HG03159 (cell line): ENCODE measurements at regions not wholly inside any gene's neighbourhood (a gene's known extent, or its start where the extent isn't known, plus 50 kb on each side); places are given as distances from the start of the nearest gene placed in this dataset.

Experiments
- ATAC-seq: cut with Tn5 transposase; IDR thresholded peaks from one replicate; pipeline ENCODE4 v1.9.1; 2021; ENCODE audit warnings: mild to moderate bottlenecking, moderate library complexity; ENCODE audit not compliant: unreplicated experiment

GRCh38 chr9:115169003-115169402, 51.0 kb upstream of the TNC start:
- no peak for ATAC-seq

- ATAC-seq: no peak
Observed at GRCh38 chr9:115170358-115171073, 52.6 kb upstream of the TNC start.

- ATAC-seq: no peak
Observed at GRCh38 chr9:115171921-115172388, 54.0 kb upstream of the TNC start.

- no peak for ATAC-seq
Observed at GRCh38 chr9:115182264-115182663, 64.3 kb upstream of the TNC start.

GRCh38 chr9:115183436-115183835, 65.5 kb upstream of the TNC start:
- no peak for ATAC-seq

- ATAC-seq: no peak
Observed at GRCh38 chr9:115189686-115190085, 71.7 kb upstream of the TNC start.

GRCh38 chr9:115191667-115192066, 73.7 kb upstream of the TNC start:
- no peak for ATAC-seq

- no peak for ATAC-seq
Observed at GRCh38 chr9:115192280-115192679, 74.3 kb upstream of the TNC start.

GRCh38 chr9:115192835-115193525, 75.0 kb upstream of the TNC start:
- ATAC-seq: peak; percentile 79

GRCh38 chr9:115193777-115194176, 75.8 kb upstream of the TNC start:
- ATAC-seq: no peak

- ATAC-seq: no peak
Observed at GRCh38 chr9:115194216-115194615, 76.3 kb upstream of the TNC start.

- no peak for ATAC-seq
Observed at GRCh38 chr9:115195912-115196311, 78.0 kb upstream of the TNC start.

GRCh38 chr9:115196919-115197318, 79.0 kb upstream of the TNC start:
- ATAC-seq: no peak

GRCh38 chr9:115198001-115198400, 80.0 kb upstream of the TNC start:
- ATAC-seq: no peak

GRCh38 chr9:115200711-115201505, 83.0 kb upstream of the TNC start:
- ATAC-seq: no peak

- ATAC-seq: no peak
Observed at GRCh38 chr9:115202181-115202580, 84.2 kb upstream of the TNC start.

- no peak for ATAC-seq
Observed at GRCh38 chr9:115202960-115203751, 85.2 kb upstream of the TNC start.

- ATAC-seq: peak; percentile 49
Observed at GRCh38 chr9:115204904-115205453, 87.0 kb upstream of the TNC start.

GRCh38 chr9:115207003-115207836, 89.3 kb upstream of the TNC start:
- no peak for ATAC-seq

GRCh38 chr9:115208501-115208900, 90.5 kb upstream of the TNC start:
- ATAC-seq: no peak
